OCI-LY7 (cell line): ENCODE measurements at regions not wholly inside any gene's neighbourhood (a gene's known extent, or its start where the extent isn't known, plus 50 kb on each side); places are given as distances from the start of the nearest gene placed in this dataset.
"Not testable (repeated sequence)": the region's sequence is repeated elsewhere in the genome, so short reads cannot be mapped to it uniquely, and the experiment has no call there.

ENCODE experiments used
- BruUV-seq: library from RNA; stranded (reverse); fragments of 400-500 nt; replicated peaks from 2 replicates; lab custom pipeline; 2021; lab: Mats Ljungman, UMichigan
- CTCF ChIA-PET: fragments of 300-600 bp; sonication (Branson Sonifier 250); formaldehyde crosslinking; loops from one replicate; lab custom pipeline; 2022; ENCODE audit warnings: antibody characterized with exemption; ENCODE audit not compliant: unreplicated experiment; lab: Charles Lee
- POLR2A ChIA-PET: fragments of 300-600 bp; sonication (Branson Sonifier 250); formaldehyde crosslinking; loops from one replicate; lab custom pipeline; 2022; ENCODE audit warnings: antibody characterized with exemption; lab: Charles Lee
- DNase-seq: peaks from one replicate; pipeline ENCODE4 v3.0.0-alpha.2; 2015; ENCODE audit warnings: low spot score
- H2AFZ ChIP-seq: fragments of 200-600 bp; sonication (generic), shearing (Covaris generic); 2 replicates; pipeline ENCODE4 v1.6.1; 2014; ENCODE audit warnings: mild to moderate bottlenecking, antibody characterized with exemption, low read length, moderate library complexity
- H3K27ac ChIP-seq: fragments of 200-600 bp; sonication (generic); 2 replicates; pipeline ENCODE4 v1.5.1; 2014; ENCODE audit warnings: mixed run types, low read depth, mild to moderate bottlenecking, moderate library complexity, low read length, inconsistent platforms; ENCODE audit not compliant: poor library complexity, severe bottlenecking
- H3K36me3 ChIP-seq: fragments of 200-600 bp; sonication (generic); 2 replicates; pipeline ENCODE4 v1.6.1; 2014; ENCODE audit warnings: mild to moderate bottlenecking, antibody characterized with exemption, low read length, moderate library complexity, mixed read lengths; ENCODE audit not compliant: insufficient read depth
- H3K4me1 ChIP-seq: fragments of 200-600 bp; sonication (generic); 2 replicates; pipeline ENCODE4 v1.5.1; 2014; ENCODE audit warnings: mild to moderate bottlenecking, low read length; ENCODE audit not compliant: insufficient read depth, poor library complexity, severe bottlenecking
- H3K4me2 ChIP-seq: fragments of 200-600 bp; sonication (generic); 2 replicates; pipeline ENCODE4 v1.6.1; 2014; ENCODE audit warnings: mild to moderate bottlenecking, low read length
- H3K4me3 ChIP-seq: fragments of 200-600 bp; sonication (generic); 2 replicates; pipeline ENCODE4 v1.5.1; 2014; ENCODE audit warnings: mild to moderate bottlenecking, low read depth, low read length; ENCODE audit not compliant: poor library complexity, severe bottlenecking
- H3K79me2 ChIP-seq: fragments of 200-600 bp; sonication (generic); 2 replicates; pipeline ENCODE4 v1.6.1; 2016; ENCODE audit warnings: low read depth, mild to moderate bottlenecking, low read length, moderate library complexity, mixed read lengths; ENCODE audit not compliant: insufficient read depth
- H3K9me2 ChIP-seq: fragments of 200-600 bp; sonication (generic); 2 replicates; pipeline ENCODE4 v1.6.1; 2016; ENCODE audit warnings: mild to moderate bottlenecking, low read length, mixed read lengths; ENCODE audit not compliant: insufficient read depth
- H3K9me3 ChIP-seq: fragments of 200-600 bp; sonication (generic); 2 replicates; pipeline ENCODE4 v1.6.1; 2014; ENCODE audit warnings: mild to moderate bottlenecking, mixed run types, low read length, mixed read lengths
- H4K20me1 ChIP-seq: fragments of 200-600 bp; sonication (generic); 2 replicates; pipeline ENCODE4 v1.6.1; 2014; ENCODE audit warnings: mild to moderate bottlenecking, antibody characterized with exemption, low read length, moderate library complexity, mixed read lengths; ENCODE audit not compliant: insufficient read depth
- EZH2phosphoT487 ChIP-seq: fragments of 200-600 bp; sonication (generic); IDR thresholded peaks from 2 replicates; pipeline ENCODE4 v1.6.1; 2018; ENCODE audit warnings: low read depth, borderline replicate concordance, mild to moderate bottlenecking, mixed run types, antibody characterized with exemption, low read length, moderate library complexity, mixed read lengths
- intact Hi-C: fragments of 100-400 bp; cut with micrococcal nuclease; formaldehyde crosslinking; loops from one replicate; pipeline ENCODE4 v1.10.0; 2022; ENCODE audit not compliant: unreplicated experiment
- TF ChIP-seq, protein P1 (sequence below): fragments of 200-600 bp; sonication (generic); conservative IDR thresholded peaks from 2 replicates; pipeline ENCODE4 v1.5.1; 2014; ENCODE audit warnings: mild to moderate bottlenecking, antibody characterized with exemption, low read length, moderate library complexity, mixed read lengths

DNA sequence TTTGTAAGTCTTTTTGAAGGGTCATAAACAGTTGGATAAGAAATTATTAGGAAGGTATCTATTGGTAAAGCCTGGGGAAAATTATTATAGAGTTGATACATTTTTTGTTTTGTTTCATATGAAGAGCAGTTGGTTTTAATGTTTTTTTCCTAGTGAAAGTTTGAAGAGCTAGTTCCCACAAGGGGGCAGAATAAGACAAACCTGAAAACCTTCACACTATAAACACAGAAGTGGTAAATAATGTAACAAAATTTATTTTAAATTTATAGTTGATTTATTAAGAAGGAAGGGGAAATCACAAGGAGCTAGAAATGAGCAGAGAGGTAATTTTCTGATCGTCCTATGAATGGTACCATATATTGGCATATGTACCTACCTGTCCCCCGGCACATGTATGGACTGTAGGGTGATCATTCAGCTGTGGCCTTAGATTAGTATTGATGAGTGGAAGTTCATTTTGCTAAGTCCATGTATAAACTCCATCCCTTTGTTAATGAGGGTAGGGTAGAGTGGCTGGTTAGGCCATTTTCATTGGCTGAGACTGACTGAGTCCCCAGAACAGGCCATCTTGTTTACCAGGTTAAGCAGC lies 116.3 kb downstream of the TANC2 start:
- H3K4me1 ChIP-seq, result no peaks in the 10 kb centered on the region
- H3K79me2 ChIP-seq, result no peaks in the 10 kb centered on the region
- 0 out of 2 replicates have a peak, but pooled peaks cover 6% of the 10 kb centered on the region for H3K9me3 ChIP-seq
- H3K9me2 ChIP-seq, result no peaks in the 10 kb centered on the region
- CTCF ChIA-PET, result no interaction called here
- POLR2A ChIA-PET, result interaction anchor here (0.6 kb wide), 2 partner anchors 20 to 529 kb away, joined by 3 read pairs; no protein-coding TSS in a partner anchor
- no peak overlapping the region for H2AFZ ChIP-seq
- no peaks in the 10 kb centered on the region for H3K36me3 ChIP-seq
- H3K4me2 ChIP-seq, result no peak overlapping the region
- intact Hi-C loops, result loop anchor here (5.0 kb wide), 1 partner anchor 325 kb away; no protein-coding TSS in a partner anchor
- H3K4me3 ChIP-seq, result no peak overlapping the region
- no peaks in the 10 kb centered on the region for H4K20me1 ChIP-seq
- DNase-seq, result no peak
- H3K27ac ChIP-seq, result no peak overlapping the region
- TF ChIP-seq, protein P1, sequence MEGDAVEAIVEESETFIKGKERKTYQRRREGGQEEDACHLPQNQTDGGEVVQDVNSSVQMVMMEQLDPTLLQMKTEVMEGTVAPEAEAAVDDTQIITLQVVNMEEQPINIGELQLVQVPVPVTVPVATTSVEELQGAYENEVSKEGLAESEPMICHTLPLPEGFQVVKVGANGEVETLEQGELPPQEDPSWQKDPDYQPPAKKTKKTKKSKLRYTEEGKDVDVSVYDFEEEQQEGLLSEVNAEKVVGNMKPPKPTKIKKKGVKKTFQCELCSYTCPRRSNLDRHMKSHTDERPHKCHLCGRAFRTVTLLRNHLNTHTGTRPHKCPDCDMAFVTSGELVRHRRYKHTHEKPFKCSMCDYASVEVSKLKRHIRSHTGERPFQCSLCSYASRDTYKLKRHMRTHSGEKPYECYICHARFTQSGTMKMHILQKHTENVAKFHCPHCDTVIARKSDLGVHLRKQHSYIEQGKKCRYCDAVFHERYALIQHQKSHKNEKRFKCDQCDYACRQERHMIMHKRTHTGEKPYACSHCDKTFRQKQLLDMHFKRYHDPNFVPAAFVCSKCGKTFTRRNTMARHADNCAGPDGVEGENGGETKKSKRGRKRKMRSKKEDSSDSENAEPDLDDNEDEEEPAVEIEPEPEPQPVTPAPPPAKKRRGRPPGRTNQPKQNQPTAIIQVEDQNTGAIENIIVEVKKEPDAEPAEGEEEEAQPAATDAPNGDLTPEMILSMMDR, result peak; percentile 68
- TF ChIP-seq EZH2phosphoT487, result no peak
- no TSS peak for BruUV-seq

DNA sequence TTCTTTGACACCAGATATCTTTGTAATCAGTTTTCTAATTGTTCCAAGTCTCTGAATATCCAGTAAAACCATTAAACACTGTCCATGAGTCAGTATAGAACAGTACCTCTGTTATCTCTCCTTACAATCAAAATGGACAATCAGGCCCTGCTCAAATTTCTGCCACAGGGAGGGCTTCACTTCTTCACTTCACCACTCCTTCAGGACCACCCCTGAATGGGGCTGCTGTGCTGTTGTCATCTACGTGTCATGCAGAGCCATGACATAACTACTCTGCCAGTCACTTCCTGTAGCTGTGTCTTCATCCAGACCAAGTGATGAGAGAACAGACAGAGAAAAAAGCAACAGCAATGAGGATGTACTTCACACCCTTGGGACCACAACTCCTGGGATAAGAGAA lies 116.9 kb downstream of the TANC2 start:
- DNase-seq, result no peak
- TF ChIP-seq, protein P1, result no peak
- TF ChIP-seq EZH2phosphoT487, result no peak
- CTCF ChIA-PET, result no interaction called here
- no peak overlapping the region for H2AFZ ChIP-seq
- POLR2A ChIA-PET, result no interaction called here
- no peaks in the 10 kb centered on the region for H3K4me1 ChIP-seq
- H3K9me2 ChIP-seq, result no peaks in the 10 kb centered on the region
- H3K79me2 ChIP-seq, result no peaks in the 10 kb centered on the region
- 0 out of 2 replicates have a peak, but pooled peaks cover 6% of the 10 kb centered on the region for H3K9me3 ChIP-seq
- H4K20me1 ChIP-seq, result no peaks in the 10 kb centered on the region
- intact Hi-C loops, result loop anchor here (5.0 kb wide), 1 partner anchor 324 kb away; no protein-coding TSS in a partner anchor
- no peak overlapping the region for H3K4me2 ChIP-seq
- no TSS peak for BruUV-seq
- H3K36me3 ChIP-seq, result no peaks in the 10 kb centered on the region
- no peak overlapping the region for H3K4me3 ChIP-seq
- H3K27ac ChIP-seq, result no peak overlapping the region

DNA sequence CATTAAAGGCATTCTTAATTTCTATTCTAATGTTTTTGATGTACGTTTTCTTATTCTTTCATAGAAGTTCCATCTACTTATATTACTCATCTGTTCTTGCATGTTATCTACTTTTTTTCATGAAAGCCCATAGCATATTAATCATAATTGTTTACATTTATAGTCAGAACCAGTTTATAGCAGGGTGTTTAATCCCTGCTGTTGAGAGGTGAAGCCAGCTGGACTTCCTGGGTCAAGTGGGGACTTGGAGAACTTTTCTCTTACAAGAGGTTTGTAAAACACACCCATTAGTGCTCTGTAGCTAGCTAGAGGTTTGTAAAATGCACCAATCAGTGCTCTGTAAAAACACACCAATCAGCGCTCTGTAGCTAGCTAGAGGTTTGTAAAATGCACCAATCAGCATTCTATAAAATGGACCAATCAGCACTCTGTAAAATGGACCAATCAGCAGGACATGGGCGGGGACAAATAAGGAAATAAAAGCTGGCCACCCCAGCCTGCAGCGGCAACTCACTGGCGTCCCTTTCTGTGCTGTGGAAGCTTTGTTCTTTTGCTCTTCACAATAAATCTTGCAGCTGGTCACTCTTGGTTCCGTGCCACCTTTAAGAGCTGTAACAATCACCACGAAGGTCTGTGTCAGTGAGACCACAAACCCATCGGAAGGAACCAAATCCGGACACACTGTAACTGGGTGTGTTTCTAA lies 120.6 kb downstream of the TANC2 start:
- TF ChIP-seq, protein P1, result no peak
- TF ChIP-seq EZH2phosphoT487, result no peak
- Histone ChIP-seq H4K20me1 (no peaks in the 10 kb centered on the region), H3K9me2 (no peaks in the 10 kb centered on the region), H3K79me2 (no peaks in the 10 kb centered on the region), H3K4me1 (no peaks in the 10 kb centered on the region), H3K4me3 (no peak overlapping the region), H3K9me3 (0 out of 2 replicates have a peak, but pooled peaks cover 6% of the 10 kb centered on the region), H2AFZ (no peak overlapping the region), H3K4me2 (no peak overlapping the region), H3K27ac (no peak overlapping the region), H3K36me3 (no peaks in the 10 kb centered on the region)
- DNase-seq, result no peak
- ChIA-PET CTCF (no interaction called here), POLR2A (no interaction called here)
- no TSS peak for BruUV-seq
- intact Hi-C loops, result no loop called here

DNA sequence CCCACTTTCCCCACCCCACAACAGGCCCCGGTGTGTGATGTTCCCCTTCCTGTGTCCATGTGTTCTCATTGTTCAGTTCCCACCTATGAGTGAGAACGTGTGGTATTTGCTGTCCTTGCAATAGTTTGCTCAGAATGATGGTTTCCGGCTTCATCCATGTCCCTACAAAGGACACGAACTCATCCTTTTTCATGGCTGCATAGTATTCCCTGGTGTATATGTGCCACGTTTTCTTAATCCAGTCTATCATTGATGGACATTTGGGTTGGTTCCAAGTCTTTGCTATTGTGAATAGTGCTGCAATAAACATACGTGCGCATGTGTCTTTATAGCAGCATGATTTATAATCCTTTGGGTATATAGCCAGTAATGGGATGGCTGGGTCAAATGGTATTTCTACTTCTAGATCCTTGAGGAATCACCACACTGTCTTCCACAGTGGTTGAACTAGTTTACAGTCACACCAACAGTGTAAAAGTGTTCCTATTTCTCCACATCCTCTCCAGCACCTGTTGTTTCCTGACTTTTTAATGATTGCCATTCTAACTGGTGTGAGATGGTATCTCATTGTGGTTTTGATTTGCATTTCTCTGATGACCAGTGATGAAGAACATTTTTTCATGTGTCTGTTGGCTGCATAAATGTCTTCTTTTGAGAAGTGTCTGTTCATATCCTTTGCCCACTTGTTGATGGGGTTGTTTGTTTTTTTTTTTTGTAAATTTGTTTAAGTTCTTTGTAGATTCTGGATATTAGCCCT lies 124.5 kb downstream of the TANC2 start:
- H3K4me2 ChIP-seq, H3K79me2 ChIP-seq, H4K20me1 ChIP-seq, H3K9me3 ChIP-seq, BruUV-seq, H3K36me3 ChIP-seq, H3K27ac ChIP-seq, CTCF ChIA-PET, H3K9me2 ChIP-seq, H3K4me3 ChIP-seq, intact Hi-C loops, POLR2A ChIA-PET, H2AFZ ChIP-seq, DNase-seq, H3K4me1 ChIP-seq: not testable (repeated sequence)
